ENCODE measurements at regions not wholly inside any gene's neighbourhood (a gene's known extent, or its start where the extent isn't known, plus 50 kb on each side); places are given as distances from the start of the nearest gene placed in this dataset.

DNA sequence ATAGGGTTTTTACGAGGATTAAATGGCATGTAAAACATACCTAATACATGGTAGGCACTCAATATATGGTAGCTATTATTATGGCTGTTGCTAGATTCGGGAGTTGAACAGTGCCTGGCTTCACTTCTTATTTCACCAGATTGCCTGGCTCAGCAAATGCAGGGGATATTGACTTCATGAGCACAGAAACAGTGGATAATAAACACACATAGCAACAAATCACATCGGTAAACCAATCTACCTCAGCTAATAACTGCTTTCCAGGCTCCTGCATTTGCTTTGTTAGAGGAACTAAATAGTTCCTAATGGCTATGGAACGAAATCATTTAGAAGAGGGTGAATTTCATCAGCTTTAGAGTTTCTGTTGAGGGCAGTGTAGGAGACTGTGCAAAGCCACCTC is 105.2 kb upstream of the TMCC3 start:
- POLR2A ChIA-PET, result no interaction called here
- Histone ChIP-seq H3K4me3 (ENCODE audit: low read depth, low read length) (no peak overlapping the region), H3K36me3 (ENCODE audit: control insufficient read depth, insufficient read depth, low read length) (no peaks in the 10 kb centered on the region), H3K27me3 (ENCODE audit: control insufficient read depth, insufficient read depth, low read length) (peaks cover 2% of the 10 kb centered on the region; the same call in 1 of the 2 replicates)
- CTCF ChIA-PET, result interaction anchor here (0.7 to 1.3 kb wide), 2 partner anchors 9 to 11 kb away, joined by 3 to 7 read pairs; no protein-coding TSS in a partner anchor
- no peak for DNase-seq (ENCODE audit: low read depth)
- no peak for TF ChIP-seq CTCF (IDR thresholded peaks at IDR 0.05; ENCODE audit: insufficient read depth, low read depth, low read length)

DNA sequence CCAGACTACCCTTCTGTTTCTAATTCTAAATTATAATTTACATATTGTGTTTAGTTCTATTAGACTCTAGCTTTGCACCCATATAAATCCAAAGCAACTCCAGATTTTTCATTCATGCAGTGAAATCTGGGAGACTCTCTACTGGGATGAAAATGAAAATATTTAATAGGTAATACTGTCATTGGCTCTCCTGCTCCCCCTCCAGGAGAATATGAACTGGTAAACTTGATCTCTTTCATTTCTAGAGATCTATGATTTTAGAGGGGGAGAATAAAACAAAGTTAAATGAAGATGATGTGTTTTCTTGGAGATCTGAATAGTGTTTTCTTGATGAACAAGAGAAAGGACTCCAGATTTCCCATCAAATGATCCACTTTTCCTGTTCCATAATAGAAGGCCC is 104.3 kb upstream of the TMCC3 start:
- H3K36me3 ChIP-seq (ENCODE audit: control insufficient read depth, insufficient read depth, low read length), result no peaks in the 10 kb centered on the region
- no peak overlapping the region for H3K4me3 ChIP-seq (ENCODE audit: low read depth, low read length)
- POLR2A ChIA-PET, result no interaction called here
- CTCF ChIA-PET, result interaction anchor here (1.3 kb wide), 1 partner anchor 10 kb away, joined by 7 read pairs; no protein-coding TSS in a partner anchor
- no peak for TF ChIP-seq CTCF (IDR thresholded peaks at IDR 0.05; ENCODE audit: insufficient read depth, low read depth, low read length)
- H3K27me3 ChIP-seq (ENCODE audit: control insufficient read depth, insufficient read depth, low read length), result peaks cover 2% of the 10 kb centered on the region; the same call in 1 of the 2 replicates
- no peak for DNase-seq (ENCODE audit: low read depth)

- Histone ChIP-seq H3K4me3 (ENCODE audit: low read depth, low read length) (no peak overlapping the region), H3K27me3 (ENCODE audit: control insufficient read depth, insufficient read depth, low read length) (peaks cover 2% of the 10 kb centered on the region; the same call in 1 of the 2 replicates), H3K36me3 (ENCODE audit: control insufficient read depth, insufficient read depth, low read length) (no peaks in the 10 kb centered on the region)
- no peak for TF ChIP-seq CTCF (IDR thresholded peaks at IDR 0.05; ENCODE audit: insufficient read depth, low read depth, low read length)
- DNase-seq (ENCODE audit: low read depth), result no peak
- ChIA-PET CTCF (no interaction called here), POLR2A (no interaction called here)
These were observed 102.8 kb upstream of the TMCC3 start for GRCh38 chr12:94753036-94753679.

DNA sequence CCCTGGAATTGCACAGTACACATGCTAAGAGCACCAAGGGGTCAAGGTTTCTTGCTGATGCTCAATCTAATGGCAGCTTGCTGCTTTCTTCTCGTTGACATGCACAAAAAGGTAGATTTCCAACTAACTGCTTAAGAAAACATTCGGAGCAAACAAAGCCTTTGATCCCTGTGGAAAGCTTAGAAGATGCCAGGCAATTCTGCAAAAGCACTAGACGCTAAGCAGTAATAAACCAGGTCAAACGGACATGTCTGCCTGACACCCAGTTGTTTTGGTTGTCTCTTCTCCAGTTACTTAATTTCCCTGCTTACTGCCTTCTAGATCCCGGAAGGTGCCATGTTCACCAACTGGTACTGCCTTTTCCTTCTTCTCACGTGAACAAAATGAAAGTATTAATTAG is 100.5 kb upstream of the TMCC3 start:
- ChIA-PET POLR2A (no interaction called here), CTCF (no interaction called here)
- no peak for DNase-seq (ENCODE audit: low read depth)
- H3K4me3 ChIP-seq (ENCODE audit: low read depth, low read length), result no peak overlapping the region
- no peak for TF ChIP-seq CTCF (IDR thresholded peaks at IDR 0.05; ENCODE audit: insufficient read depth, low read depth, low read length)
- H3K36me3 ChIP-seq (ENCODE audit: control insufficient read depth, insufficient read depth, low read length), result no peaks in the 10 kb centered on the region
- peaks cover 2% of the 10 kb centered on the region; the same call in 1 of the 2 replicates for H3K27me3 ChIP-seq (ENCODE audit: control insufficient read depth, insufficient read depth, low read length)

- ChIA-PET POLR2A (no interaction called here), CTCF (no interaction called here)
These were observed 99.5 kb upstream of the TMCC3 start for GRCh38 chr12:94749890-94750289.

More at GRCh38 chr12:94749890-94750289, 99.5 kb upstream of the TMCC3 start:
- TF ChIP-seq CTCF (IDR thresholded peaks at IDR 0.05; ENCODE audit: insufficient read depth, low read depth, low read length), result no peak
- H3K36me3 ChIP-seq (ENCODE audit: control insufficient read depth, insufficient read depth, low read length), result no peaks in the 10 kb centered on the region
- DNase-seq (ENCODE audit: low read depth), result no peak
- peaks cover 2% of the 10 kb centered on the region for H3K27me3 ChIP-seq (ENCODE audit: control insufficient read depth, insufficient read depth, low read length)
- no peak overlapping the region for H3K4me3 ChIP-seq (ENCODE audit: low read depth, low read length)

Data from BJ (cell line).